Type B pancreatic cell (in vitro differentiated cells): ENCODE measurements at regions not wholly inside any gene's neighbourhood (a gene's known extent, or its start where the extent isn't known, plus 50 kb on each side); places are given as distances from the start of the nearest gene placed in this dataset.

Experiments
- DNase-seq: peaks from one replicate; pipeline ENCODE4 v3.0.0; 2021; ENCODE audit warnings: mixed read lengths; ENCODE audit not compliant: unreplicated experiment; ENCODE audit errors: extremely low spot score
- H3K27ac Mint-ChIP-seq: 2 replicates; pipeline ENCODE4 v1.8.0; 2021; ENCODE audit warnings: mild to moderate bottlenecking, mixed read lengths
- H3K27me3 Mint-ChIP-seq: 2 replicates; pipeline ENCODE4 v1.8.0; 2021; ENCODE audit warnings: mixed read lengths
- H3K36me3 Mint-ChIP-seq: 2 replicates; pipeline ENCODE4 v1.8.0; 2021; ENCODE audit warnings: mixed read lengths
- H3K4me1 Mint-ChIP-seq: one replicate; pipeline ENCODE4 v1.8.0; 2021; ENCODE audit warnings: mixed read lengths; ENCODE audit not compliant: unreplicated experiment
- H3K4me3 Mint-ChIP-seq: 2 replicates; pipeline ENCODE4 v1.8.0; 2021; ENCODE audit warnings: mild to moderate bottlenecking, mixed read lengths
- H3K9me3 Mint-ChIP-seq: 2 replicates; pipeline ENCODE4 v1.8.0; 2021; ENCODE audit warnings: mixed read lengths
- CTCF ChIP-seq: fragments of 200-600 bp; sonication (generic); conservative IDR thresholded peaks from 2 replicates; pipeline ENCODE4 v1.5.0; 2021; ENCODE audit warnings: antibody characterized with exemption, mild to moderate bottlenecking

GRCh38 chr14:61899497-61899896 is 137.3 kb downstream of the SNAPC1 start:
- H3K27ac Mint-ChIP-seq: no peak overlapping the region
- H3K4me1 Mint-ChIP-seq: no peaks in the 10 kb centered on the region
- H3K9me3 Mint-ChIP-seq: no peaks in the 10 kb centered on the region
- no peak for TF ChIP-seq CTCF
- H3K4me3 Mint-ChIP-seq: no peak overlapping the region
- peaks cover 3% of the 10 kb centered on the region for H3K27me3 Mint-ChIP-seq
- no peaks in the 10 kb centered on the region for H3K36me3 Mint-ChIP-seq
- DNase-seq: no peak

GRCh38 chr14:61904946-61905345 is 142.7 kb downstream of the SNAPC1 start:
- TF ChIP-seq CTCF: no peak
- Mint-ChIP-seq H3K9me3 (no peaks in the 10 kb centered on the region), H3K4me3 (no peak overlapping the region)

GRCh38 chr14:61911574-61911973 is 149.4 kb downstream of the SNAPC1 start:
- no peak for TF ChIP-seq CTCF
- no peak overlapping the region for H3K27ac Mint-ChIP-seq
- H3K9me3 Mint-ChIP-seq: no peaks in the 10 kb centered on the region
- no peaks in the 10 kb centered on the region for H3K4me1 Mint-ChIP-seq
- H3K4me3 Mint-ChIP-seq: no peak overlapping the region
- no peak for DNase-seq
- peaks cover 2% of the 10 kb centered on the region for H3K27me3 Mint-ChIP-seq
- H3K36me3 Mint-ChIP-seq: no peaks in the 10 kb centered on the region

More at GRCh38 chr14:61904946-61905345, 142.7 kb downstream of the SNAPC1 start:
- Mint-ChIP-seq H3K27ac (no peak overlapping the region), H3K4me1 (no peaks in the 10 kb centered on the region), H3K27me3 (no peaks in the 10 kb centered on the region), H3K36me3 (no peaks in the 10 kb centered on the region)
- no peak for DNase-seq

GRCh38 chr14:61918998-61919397 is 156.8 kb downstream of the SNAPC1 start:
- H3K27me3 Mint-ChIP-seq: peaks cover 8% of the 10 kb centered on the region

DNA sequence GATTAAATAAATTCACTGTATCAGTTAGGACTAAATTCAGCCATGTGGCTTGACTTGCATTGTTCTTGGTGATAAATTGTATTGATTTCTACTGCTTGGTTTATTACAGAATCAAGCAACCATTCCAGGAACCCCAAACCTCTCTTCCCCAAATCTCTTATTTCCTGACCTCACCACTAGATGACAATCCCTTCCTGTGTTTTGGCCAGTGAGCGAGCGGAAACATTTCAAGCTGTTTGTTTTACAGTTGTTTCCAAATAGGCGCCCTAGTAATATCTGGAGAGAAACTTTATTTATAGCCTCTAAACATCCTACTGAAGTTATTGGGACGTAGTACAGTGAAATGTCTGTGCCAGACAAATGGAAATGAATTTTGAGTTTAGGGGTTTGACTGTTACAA is 161.1 kb downstream of the SNAPC1 start:
- peak; percentile 23 for TF ChIP-seq CTCF
- no peak overlapping the region for H3K4me3 Mint-ChIP-seq
- H3K27ac Mint-ChIP-seq: no peak overlapping the region
- no peaks in the 10 kb centered on the region for H3K9me3 Mint-ChIP-seq
- H3K4me1 Mint-ChIP-seq: peaks cover 22% of the 10 kb centered on the region
- H3K36me3 Mint-ChIP-seq: no peaks in the 10 kb centered on the region
- H3K27me3 Mint-ChIP-seq: peaks cover 11% of the 10 kb centered on the region
- DNase-seq: no peak

More at GRCh38 chr14:61918998-61919397, 156.8 kb downstream of the SNAPC1 start:
- Mint-ChIP-seq H3K9me3 (no peaks in the 10 kb centered on the region), H3K4me1 (no peaks in the 10 kb centered on the region), H3K4me3 (no peak overlapping the region), H3K36me3 (no peaks in the 10 kb centered on the region), H3K27ac (no peak overlapping the region)
- TF ChIP-seq CTCF: no peak
- DNase-seq: no peak

DNA sequence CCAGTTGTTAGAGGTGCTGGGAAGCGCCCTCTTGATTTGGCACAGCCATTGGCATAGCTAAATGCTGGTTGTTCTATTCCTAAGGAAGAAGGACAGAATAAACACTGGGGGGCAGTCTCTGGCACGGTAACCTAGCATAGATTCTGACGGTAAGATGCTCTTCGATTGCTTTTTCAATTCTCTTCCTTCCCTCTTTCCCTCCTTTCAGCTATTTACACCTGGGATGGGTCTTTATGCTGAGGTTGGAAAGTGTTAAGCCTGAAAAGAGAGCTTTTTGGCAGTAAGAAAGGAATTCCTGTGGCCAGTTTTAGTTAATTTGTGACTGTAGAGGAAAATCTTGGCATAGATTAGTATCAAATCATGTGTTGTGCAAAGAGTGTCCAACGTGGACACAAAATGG is 162.8 kb downstream of the SNAPC1 start:
- Mint-ChIP-seq H3K27me3 (peaks cover 7% of the 10 kb centered on the region), H3K4me3 (no peak overlapping the region), H3K4me1 (peaks cover 28% of the 10 kb centered on the region), H3K9me3 (no peaks in the 10 kb centered on the region), H3K27ac (no peak overlapping the region), H3K36me3 (no peaks in the 10 kb centered on the region)
- no peak for DNase-seq
- no peak for TF ChIP-seq CTCF
